Nephron progenitor cell (in vitro differentiated cells): ENCODE measurements at regions not wholly inside any gene's neighbourhood (a gene's known extent, or its start where the extent isn't known, plus 50 kb on each side); places are given as distances from the start of the nearest gene placed in this dataset.

Experiments used
- DNase-seq: peaks from one replicate; pipeline ENCODE4 v3.0.0; 2021
- H3K27ac Mint-ChIP-seq: 2 replicates; pipeline ENCODE4 v1.8.0; 2021; ENCODE audit warnings: mild to moderate bottlenecking, moderate library complexity, mixed read lengths
- H3K27me3 Mint-ChIP-seq: 2 replicates; pipeline ENCODE4 v1.8.0; 2021; ENCODE audit warnings: mild to moderate bottlenecking, low read depth, mixed read lengths; ENCODE audit not compliant: poor library complexity
- H3K36me3 Mint-ChIP-seq: 2 replicates; pipeline ENCODE4 v1.8.0; 2021; ENCODE audit warnings: low read depth, mixed read lengths
- H3K4me1 Mint-ChIP-seq: 2 replicates; pipeline ENCODE4 v1.8.0; 2021; ENCODE audit warnings: mixed read lengths
- H3K4me3 Mint-ChIP-seq: 2 replicates; pipeline ENCODE4 v1.8.0; 2021; ENCODE audit warnings: mild to moderate bottlenecking, moderate library complexity, mixed read lengths
- H3K9me3 Mint-ChIP-seq: 2 replicates; pipeline ENCODE4 v1.8.0; 2021; ENCODE audit warnings: mild to moderate bottlenecking, moderate library complexity, mixed read lengths
- TF ChIP-seq, protein P1 (sequence below): fragments of 200-600 bp; sonication (generic); IDR thresholded peaks from 2 replicates; pipeline ENCODE4 v1.5.0; 2021; ENCODE audit warnings: antibody characterized with exemption

DNA sequence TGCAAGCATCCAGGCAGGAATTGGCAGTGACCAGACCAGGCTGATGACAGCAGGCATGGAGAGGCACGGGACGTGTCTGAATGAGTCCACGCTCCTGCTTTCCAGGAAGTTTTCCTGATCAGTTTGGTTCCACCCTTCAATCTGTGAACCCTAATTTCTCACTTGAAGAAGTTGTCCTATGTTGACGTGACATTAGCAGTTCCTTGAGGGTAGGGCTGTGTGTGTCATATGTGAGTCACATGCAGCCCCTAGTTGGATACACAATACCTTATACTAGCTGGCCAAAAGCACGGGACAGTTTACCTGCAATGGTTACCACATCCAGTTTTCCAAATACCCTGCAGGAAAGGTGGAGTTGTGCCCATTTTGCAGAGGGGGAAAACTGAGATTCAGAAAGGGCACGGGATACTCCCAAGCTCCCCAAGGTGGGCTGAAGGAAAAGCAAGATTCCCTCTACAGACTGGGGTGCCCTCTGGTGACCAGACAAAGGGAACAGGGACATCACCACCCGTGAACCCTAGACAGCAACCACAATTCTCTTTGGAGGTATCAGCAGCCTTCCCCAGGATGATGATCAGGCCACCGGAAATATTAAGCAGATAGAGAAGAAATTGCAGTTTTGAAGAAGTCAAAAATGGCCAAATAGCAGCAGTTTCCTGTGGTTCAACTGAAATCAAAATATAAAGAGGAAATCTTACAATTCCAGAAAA lies 194.5 kb downstream of the PHETA1 start:
- no peak overlapping the region for H3K4me3 Mint-ChIP-seq
- H3K4me1 Mint-ChIP-seq: peaks cover 40% of the 10 kb centered on the region
- H3K27me3 Mint-ChIP-seq: peaks cover 17% of the 10 kb centered on the region
- TF ChIP-seq, protein P1, sequence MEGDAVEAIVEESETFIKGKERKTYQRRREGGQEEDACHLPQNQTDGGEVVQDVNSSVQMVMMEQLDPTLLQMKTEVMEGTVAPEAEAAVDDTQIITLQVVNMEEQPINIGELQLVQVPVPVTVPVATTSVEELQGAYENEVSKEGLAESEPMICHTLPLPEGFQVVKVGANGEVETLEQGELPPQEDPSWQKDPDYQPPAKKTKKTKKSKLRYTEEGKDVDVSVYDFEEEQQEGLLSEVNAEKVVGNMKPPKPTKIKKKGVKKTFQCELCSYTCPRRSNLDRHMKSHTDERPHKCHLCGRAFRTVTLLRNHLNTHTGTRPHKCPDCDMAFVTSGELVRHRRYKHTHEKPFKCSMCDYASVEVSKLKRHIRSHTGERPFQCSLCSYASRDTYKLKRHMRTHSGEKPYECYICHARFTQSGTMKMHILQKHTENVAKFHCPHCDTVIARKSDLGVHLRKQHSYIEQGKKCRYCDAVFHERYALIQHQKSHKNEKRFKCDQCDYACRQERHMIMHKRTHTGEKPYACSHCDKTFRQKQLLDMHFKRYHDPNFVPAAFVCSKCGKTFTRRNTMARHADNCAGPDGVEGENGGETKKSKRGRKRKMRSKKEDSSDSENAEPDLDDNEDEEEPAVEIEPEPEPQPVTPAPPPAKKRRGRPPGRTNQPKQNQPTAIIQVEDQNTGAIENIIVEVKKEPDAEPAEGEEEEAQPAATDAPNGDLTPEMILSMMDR: no peak
- H3K9me3 Mint-ChIP-seq: no peaks in the 10 kb centered on the region
- no peak for DNase-seq
- no peaks in the 10 kb centered on the region for H3K36me3 Mint-ChIP-seq
- no peak overlapping the region for H3K27ac Mint-ChIP-seq

GRCh38 chr12:111173836-111174235 lies 195.1 kb downstream of the PHETA1 start:
- Mint-ChIP-seq H3K27ac (peak overlapping the region; percentile 59), H3K4me3 (no peak overlapping the region), H3K27me3 (peaks cover 17% of the 10 kb centered on the region), H3K36me3 (no peaks in the 10 kb centered on the region), H3K9me3 (no peaks in the 10 kb centered on the region), H3K4me1 (peaks cover 34% of the 10 kb centered on the region)
- TF ChIP-seq, protein P1: no peak
- DNase-seq: no peak

GRCh38 chr12:111173391-111173790 lies 195.5 kb downstream of the PHETA1 start:
- peaks cover 29% of the 10 kb centered on the region for H3K4me1 Mint-ChIP-seq
- no peak overlapping the region for H3K4me3 Mint-ChIP-seq
- TF ChIP-seq, protein P1: no peak
- H3K36me3 Mint-ChIP-seq: no peaks in the 10 kb centered on the region
- H3K9me3 Mint-ChIP-seq: no peaks in the 10 kb centered on the region
- no peak for DNase-seq
- H3K27me3 Mint-ChIP-seq: peaks cover 16% of the 10 kb centered on the region
- H3K27ac Mint-ChIP-seq: no peak overlapping the region

DNA sequence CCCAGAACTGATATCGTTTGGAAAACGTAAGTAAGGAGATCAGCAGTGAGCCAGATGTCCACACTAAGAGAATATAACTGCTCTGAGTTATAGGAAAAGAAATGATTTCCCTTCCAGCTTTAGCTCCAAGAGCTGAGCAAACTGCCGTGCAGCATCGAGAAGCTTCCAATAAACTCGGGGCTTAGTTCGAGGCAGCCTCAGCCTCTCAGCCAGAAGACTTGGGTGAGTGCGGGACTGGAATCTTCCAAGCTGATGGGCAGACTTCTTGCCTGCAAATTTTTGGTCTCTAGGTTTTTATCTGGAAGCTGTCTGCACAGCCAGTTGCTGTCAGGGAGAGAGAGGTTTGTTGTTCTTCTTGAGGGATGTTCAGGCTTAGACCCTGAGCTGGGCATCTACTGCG lies 196.1 kb downstream of the PHETA1 start:
- H3K27me3 Mint-ChIP-seq: peaks cover 19% of the 10 kb centered on the region
- TF ChIP-seq, protein P1: no peak
- no peaks in the 10 kb centered on the region for H3K9me3 Mint-ChIP-seq
- H3K4me1 Mint-ChIP-seq: peaks cover 26% of the 10 kb centered on the region
- H3K4me3 Mint-ChIP-seq: no peak overlapping the region
- H3K36me3 Mint-ChIP-seq: no peaks in the 10 kb centered on the region
- DNase-seq: no peak
- H3K27ac Mint-ChIP-seq: peak overlapping the region; percentile 8

GRCh38 chr12:111171832-111172231 lies 197.1 kb downstream of the PHETA1 start:
- no peak for DNase-seq
- no peak overlapping the region for H3K4me3 Mint-ChIP-seq
- no peak overlapping the region for H3K27ac Mint-ChIP-seq
- peaks cover 17% of the 10 kb centered on the region for H3K27me3 Mint-ChIP-seq
- TF ChIP-seq, protein P1: no peak
- no peaks in the 10 kb centered on the region for H3K9me3 Mint-ChIP-seq
- H3K36me3 Mint-ChIP-seq: no peaks in the 10 kb centered on the region
- H3K4me1 Mint-ChIP-seq: peaks cover 26% of the 10 kb centered on the region

DNA sequence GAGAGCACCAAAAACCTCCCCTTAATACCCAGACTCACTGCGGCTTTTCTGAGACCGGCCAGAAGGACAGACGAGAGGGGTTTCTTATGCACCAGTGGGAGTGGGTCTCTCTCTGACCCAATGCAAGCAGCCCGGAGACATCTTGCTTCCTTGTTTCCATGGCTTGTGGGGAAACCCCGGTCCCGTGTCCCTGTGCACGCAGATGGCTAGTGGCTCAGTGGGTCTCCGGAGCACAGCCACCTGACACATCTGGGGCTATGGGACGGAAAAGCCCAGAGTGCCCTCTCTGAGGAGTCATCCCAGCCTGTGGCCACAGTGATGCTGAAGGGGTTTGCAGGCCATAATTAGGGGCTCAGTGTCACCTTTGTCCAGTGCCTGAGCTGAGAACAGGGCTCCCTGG lies 197.6 kb downstream of the PHETA1 start:
- Mint-ChIP-seq H3K4me3 (no peak overlapping the region), H3K27me3 (peaks cover 17% of the 10 kb centered on the region), H3K27ac (no peak overlapping the region), H3K9me3 (no peaks in the 10 kb centered on the region), H3K4me1 (peaks cover 26% of the 10 kb centered on the region), H3K36me3 (no peaks in the 10 kb centered on the region)
- DNase-seq: no peak
- TF ChIP-seq, protein P1: no peak
